NCI-H187 treated with DMSO at 0.1 percent for 48 hours (cell line): ENCODE measurements at regions not wholly inside any gene's neighbourhood (a gene's known extent, or its start where the extent isn't known, plus 50 kb on each side); places are given as distances from the start of the nearest gene placed in this dataset.

ENCODE experiments used
- DNase-seq: peaks from one replicate; lab custom pipeline; 2025; lab: John Stamatoyannopoulos, UW

DNA sequence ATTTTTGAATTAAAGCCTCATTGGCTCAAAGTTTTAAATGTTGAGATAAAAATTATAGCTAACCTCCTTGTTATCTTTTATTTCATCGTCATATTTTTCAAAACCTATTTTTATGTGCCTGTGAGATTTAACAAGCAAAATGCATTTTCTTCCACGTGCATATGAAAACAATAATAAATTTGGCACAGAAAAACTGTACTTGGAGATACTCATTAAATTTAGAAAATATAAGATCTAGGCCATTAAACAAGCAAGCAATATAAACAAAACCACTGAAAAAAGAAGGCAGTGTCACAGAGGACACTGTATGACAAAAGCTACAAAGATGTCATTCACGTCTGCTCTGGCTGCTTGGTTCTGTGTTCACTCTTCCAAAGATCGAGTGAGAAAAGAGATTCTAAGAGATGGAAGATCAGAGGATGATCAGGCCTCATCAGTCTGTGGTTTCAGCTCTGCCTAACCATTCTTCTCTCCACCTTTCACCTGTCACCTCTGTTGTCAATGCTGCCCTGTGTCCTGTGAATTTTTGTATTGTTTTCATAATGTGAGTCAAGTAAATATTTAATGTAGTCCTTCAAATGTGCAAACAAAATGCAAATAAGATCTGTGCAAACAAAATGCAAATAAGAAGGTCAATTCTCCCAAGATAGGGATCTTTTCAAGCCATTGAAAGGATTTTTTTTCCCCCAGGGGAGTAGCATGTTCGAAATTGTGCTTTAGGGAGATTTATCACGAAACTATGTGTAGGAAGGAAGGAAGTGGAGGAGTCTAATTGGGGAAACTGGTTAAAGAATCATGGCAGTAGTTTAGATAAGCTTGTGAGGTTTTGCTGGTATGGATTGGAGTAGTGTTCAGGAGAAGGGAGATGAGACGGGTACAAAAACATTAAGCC, 138.7 kb upstream of the RBMS1 start:
- no peak for DNase-seq

DNA sequence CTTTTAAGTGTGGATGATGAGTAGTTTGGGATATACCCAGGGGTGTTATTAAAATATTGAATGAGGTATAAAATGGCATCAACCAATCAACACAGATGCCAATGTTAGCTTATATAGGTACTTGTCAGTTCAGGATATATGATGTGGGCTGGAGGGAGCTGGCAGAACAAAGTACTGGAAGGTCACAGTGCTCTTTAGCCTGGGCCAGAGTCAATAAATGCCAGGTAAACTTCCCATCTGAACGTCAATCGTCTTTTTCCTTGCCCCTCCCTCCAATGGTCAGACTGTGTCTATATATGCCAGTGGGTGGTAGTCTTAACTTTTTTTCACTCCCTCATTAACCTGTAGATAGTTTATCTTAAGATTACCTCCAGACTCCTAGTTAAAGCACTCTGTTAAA, 140.8 kb upstream of the RBMS1 start:
- DNase-seq, result no peak

DNA sequence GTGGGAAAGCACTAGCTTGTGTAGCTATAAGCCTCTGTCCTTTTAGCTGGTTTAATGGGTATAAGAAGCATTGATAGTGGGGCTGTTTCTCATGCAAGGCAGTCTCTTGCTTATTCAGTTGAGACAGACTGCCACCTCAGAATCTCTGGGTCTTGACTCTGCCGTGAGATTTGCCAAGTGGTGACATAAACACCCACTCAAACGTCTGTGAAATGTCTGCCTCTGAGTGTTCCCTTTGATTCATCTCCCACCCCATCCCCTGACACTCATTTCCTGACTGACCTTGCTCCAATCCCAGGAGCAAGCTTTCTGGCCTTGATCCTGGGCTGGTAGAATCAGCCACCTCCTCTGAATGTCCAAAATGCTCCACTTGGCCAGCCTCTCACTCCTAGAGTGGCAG, 141.9 kb upstream of the RBMS1 start:
- DNase-seq, result no peak

DNA sequence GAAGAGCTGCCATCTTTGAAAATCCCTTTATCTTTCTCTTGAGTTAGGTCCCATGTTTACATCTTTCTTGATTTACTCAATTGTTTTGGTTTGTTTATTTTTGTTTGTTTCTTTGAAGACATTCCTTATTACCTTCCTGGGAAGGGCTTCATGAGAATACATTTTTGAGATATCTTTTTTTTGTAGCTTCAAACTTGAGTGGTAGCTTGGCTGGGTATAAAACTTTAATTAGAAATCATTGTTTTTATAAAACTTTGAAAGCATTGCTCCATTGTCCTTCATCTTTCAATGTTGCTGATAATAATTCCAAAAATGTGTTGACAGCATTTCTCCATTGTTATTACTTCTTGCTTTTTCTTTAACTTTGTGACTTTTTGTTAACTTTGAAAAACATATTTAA, 145.9 kb upstream of the RBMS1 start:
- no peak for DNase-seq

DNA sequence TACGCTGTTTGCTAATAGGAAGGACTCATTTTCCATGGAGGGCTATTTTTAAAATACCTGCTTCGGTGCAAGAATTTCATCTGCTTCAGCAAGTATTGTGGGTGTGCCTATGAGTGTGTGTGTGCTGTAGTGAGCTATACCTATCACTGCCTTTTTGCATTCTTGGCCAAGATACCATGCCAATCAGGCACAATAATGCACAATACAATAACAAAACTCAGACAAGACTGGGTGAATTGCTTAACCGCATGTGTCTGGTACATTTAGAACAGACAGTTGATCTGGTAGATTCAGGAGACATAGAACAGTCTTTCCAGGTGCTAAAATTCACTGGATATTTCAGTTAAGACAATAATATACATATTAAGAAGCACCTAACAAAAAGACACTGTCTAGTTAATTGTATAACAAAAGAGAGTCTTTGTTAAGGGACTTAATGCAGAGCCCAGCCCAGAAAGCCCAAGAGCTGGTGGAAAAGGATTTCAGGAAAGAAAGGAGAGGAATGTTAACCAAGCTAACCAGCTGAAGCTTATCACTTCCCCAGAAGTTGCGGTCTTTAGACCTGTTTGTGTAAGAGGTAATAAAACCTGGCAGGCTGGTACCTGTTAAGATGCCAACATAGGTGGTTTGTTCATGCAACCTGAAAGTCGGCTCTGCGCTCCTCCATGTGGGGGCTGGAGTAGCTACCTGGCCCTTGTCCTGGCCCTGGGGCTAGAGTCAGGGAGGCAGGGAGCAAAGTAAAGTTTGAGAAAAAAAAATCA, 153.3 kb upstream of the RBMS1 start:
- no peak for DNase-seq

DNA sequence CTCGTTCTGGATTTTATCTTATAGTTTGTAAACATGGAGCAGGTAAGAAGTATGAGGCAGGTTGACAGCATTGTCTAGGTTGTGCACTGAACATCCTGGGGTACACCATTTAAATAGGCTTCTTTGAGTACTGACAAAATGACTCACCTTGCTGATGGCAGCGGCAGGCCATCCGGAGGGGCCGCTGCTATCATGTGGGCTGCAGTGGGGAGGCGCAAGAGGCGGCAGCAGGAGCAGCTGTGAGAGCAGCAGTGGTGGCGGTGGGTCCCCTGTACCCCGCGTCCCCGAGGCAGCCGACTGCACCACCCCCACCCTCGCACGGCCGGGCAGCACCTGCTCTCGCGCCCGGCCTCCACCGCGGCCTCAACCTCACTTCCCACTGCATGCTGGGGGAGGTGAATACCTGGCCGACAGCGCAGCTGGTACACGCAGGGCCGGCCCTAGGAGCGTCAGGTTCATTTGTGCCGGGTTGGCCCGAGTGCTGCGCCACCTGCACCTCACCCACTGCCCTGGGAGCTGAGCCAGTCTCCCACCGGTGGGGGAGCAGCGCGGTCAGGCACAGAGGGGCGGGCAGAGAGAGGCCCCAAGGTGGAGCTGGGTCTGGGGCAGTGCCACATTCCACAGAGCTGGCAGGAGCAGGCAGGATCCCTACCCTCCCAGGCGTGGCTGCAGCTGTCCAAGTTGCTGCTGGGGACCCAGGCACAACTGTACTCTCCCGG, 154.5 kb upstream of the RBMS1 start:
- no peak for DNase-seq

DNA sequence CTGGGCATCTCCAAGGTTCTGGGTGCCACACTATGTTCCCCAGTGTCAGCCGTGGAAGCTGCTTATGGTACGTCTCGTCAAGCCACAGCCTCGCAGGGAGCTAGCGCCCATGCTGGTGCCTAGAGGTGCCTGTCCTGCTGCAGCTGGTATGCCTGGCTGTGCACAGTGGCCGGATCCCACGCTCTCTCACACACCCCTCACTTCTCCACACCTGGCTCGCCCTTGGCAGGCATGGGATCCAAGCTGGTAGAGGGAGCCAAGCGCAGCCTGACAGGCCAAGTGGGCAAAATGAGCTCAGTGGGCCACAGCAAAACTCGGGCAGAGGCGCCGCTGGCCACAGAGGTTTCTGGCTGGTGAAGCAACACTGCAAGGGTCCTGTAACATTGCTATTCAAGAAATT, 156.1 kb upstream of the RBMS1 start:
- DNase-seq, result no peak

DNA sequence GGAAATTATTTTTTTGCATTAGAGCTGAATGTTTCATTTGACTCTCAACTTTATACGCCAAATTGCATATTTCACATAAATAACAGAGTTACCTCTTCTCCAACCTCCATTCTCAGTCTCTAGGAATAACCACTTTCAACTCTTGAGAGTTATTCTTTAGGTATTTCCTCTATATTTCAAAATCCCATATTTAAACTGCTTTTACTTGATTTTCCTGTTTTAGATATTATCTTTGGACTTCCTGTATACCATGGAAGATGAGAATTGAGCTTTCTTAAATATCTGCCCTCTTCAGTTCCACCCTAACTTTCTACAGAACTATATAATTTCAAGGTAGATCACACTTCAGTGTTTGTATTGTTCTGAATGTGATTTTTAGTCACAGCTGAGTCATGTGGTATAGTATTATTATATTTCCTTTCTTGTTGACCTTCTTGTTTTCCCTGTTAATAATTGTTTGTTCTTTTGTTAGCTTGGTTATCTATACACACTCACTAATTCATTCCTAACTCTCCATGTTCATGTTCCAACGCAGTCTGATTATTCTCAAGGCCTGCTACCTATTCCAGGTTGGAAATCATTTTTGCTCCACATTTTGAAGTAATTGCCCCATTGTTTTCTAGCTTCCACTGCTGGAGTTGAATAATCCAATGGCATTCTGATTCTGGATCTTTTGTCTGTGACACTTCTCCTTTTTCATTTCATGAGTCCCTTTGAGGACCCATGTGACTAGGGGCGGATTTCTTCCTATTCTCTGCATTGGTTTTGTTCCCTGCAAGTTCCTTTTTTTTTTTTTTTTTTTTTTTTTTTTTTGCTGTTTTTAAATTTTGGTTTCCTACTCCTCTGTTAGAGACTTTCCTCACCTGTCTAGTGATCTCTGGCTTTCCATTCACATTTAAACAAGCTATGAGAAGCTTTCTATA, 156.8 kb upstream of the RBMS1 start:
- no peak for DNase-seq

DNA sequence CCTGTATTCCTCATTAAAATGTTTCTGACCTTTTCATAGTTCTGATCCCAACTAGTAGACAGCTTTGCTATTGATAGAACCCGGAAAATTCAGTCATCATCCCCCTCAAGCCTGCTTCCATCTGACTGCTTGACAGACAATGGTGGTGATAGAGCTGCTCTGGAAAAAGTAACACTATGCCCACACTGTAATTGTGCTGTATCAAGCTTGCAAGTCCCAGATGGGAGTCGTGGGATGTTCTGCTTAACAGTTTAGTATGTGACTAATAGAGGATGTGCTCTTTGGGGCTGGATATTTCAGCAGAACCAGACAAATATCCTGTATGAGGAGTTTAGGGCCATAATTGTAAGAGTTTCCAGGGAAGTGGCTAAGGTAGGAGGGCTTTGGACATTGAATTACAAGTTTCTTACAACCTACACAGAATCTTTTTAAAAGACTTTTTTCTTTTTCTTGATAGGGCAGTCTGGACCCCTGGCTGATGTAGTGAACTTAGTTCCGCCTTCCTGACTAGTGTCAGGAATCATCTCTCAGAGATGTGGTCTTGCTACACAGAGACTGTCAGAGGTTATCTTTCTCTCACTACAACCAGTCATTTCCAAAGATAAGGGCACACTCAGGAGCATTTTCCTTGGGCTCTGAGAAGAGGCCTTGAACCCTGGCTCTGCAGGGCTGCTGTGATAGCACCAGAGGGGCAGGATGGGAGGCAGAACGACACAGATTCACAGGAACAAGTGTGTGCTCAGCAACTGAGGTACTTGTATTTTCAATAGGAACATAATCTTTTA, 158.0 kb upstream of the RBMS1 start:
- no peak for DNase-seq

DNA sequence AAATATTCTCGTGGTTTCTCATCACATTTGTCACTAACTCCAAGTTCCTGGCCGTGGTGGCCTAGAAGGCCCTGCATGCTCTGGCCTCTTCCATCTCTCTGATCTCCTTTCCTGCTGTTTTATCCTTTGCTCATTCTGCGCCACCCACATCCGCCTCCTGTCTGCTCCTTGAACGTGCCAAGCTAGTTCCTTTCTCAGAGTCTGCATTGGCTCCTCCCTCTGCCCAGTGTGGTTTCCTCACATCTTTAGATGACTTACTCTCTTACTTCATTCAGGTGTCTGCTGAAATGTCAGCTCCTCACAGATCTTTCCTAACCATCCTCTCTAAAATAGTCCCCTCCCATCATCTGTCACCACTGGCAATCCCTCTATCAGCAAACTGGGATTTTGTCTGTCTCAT, 158.6 kb upstream of the RBMS1 start:
- DNase-seq, result no peak

DNA sequence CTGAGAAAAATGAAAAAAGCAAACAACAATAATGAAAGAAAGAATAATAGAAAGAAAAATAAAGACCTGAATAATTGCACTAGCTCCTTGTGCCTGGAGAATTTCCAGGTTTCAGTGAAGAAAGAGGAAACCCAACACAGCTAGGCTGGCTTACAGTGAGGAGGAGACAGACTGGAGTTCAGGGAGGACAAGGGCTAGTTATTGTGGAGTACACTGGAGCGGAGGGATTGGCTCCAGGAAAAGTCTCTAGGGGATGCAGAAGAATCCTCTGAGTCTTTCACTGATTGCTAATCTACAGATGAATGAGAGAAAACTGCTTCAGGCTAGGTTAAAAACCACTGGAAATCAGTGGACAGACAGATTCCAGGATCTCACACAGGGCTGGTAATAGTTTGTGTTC, 163.6 kb upstream of the RBMS1 start:
- DNase-seq, result no peak

DNA sequence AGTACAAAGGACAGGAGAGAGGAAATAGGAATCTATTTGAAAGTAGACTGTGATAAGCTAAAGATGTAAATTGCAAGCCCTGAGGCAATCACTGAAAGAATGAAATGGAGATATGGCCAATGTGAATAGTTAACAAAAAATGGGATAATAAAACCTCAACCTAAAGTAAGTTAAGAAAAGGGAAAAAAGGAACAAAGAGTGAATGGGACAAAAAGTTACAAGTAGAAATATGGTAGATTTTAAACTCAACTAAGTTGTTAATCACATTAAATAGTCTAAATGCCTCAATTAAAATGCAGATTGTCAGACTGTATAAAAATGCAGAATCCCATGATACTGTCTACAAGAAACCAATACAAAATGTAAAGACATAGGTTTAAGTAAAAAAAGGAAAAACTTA, 165.2 kb upstream of the RBMS1 start:
- no peak for DNase-seq

DNA sequence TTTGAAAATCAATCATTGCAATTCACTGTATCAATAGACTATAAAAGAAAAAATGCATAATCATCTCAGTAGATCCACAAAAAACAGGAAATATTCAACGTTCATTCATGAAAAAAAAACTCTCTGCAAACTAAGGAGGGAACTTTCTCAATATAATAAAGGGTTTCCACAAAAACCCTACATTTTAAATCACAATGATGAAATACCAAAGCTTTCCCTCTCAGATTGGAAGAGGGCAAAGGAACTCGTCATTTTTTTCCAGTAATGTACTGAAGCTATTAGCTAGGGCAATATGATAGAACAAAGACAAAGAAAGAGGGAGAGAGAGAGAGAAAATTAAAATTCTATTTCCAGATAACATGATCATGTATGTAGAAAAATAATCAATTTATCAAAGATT, 167.1 kb upstream of the RBMS1 start:
- DNase-seq, result no peak

DNA sequence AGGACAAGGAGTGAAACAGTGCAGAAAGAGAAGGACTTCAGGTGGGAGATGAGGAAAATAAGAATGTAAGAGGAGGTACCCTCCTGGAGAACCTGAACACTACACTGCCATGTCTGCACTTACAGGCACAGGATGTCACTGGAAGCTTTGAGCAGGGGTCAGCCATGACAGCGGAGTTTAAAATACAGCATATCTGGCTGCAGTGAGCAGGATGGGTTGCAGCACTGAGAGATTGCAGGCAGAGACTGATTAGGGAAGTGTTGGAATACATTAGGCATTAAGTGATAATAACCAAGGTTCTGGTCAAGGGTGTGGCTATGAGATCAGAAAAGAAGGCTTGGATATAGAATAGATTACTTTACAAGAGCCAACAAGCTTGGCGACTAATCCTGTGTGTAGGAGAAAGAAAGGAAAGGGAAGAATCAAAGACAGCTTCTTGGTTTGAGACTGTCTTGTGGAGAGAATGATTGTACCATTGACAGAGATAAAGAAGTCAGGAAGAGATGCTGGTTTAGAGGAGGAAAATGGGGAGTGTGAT, 171.1 kb upstream of the RBMS1 start:
- no peak for DNase-seq

DNA sequence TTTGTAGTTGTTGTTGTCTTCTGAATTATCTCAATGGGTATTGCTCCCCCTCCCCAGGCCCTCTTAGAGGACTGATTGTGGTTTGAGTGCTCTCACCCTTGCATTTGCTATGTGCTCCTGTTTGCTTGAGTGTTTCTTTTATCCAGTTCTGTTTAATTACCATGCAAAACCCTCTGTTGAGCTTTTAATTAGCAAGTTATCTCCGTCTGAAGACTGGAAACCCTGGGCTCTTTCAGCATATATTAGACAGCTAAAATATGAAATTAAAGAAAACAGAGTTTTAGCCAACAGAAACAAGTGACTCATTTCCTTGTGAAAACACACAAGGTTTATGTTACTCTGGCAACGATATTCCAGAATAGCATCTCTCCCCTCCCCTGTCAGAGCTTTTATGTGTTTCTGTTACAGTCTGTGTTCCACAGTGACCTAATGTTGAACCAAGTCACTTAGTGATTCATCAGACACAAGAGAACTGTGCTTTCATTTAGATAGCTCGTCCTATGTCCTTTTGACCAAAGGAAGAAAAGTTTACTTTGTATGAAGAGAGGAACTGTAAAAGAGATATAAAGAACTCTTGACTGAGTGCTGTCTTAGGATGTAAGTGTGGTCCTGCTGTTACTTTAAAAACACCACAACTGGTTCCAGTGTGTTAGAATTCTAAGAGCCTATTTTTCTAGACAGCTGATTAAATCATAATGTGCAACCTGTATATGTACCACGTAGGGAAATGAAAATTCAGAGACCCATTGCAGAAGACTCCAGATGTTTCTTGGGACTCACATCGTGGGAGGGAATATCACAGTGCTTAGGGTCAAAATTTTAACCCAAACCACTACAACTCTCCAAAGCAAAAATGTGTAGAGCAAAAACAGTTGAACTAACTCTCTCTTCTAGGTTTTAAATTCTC, 172.8 kb upstream of the RBMS1 start:
- peak; percentile 11 for DNase-seq

DNA sequence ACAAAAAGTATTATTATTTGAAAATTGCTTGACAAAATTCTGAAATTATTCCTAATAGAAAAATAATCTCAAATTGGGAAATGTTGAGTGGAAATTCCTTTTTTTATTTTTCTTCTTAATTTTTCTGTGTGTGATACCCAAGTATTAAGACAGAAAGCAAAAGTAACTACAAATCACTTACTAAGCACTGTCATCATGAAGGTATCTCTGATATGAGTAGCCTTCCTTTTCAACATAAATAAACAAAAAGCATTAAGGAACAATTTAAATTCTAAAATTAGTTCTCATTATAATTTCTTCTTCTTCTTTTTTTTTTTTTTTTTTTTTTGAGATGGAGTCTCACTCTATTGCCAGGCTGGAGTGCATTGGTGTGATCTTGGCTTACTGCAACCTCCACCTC, 174.2 kb upstream of the RBMS1 start:
- DNase-seq, result no peak

DNA sequence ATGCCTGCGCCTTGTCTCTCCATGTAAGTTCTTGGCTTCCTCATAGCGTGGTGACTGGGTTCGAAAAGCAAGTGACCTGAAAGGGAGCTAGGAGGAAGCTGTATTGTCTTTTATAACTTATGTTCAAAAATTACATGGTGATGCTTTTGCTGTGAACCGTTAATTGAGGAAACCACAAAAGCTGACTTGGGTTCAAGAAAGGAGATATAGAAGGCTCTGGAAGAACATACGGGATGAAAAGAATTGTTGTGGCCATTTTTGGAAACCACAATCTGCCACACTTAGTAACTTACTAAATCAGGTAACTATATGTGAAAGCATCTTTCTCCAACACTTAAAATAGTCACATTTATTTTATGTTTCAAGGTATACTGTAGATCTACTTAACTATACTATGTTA, 177.0 kb upstream of the RBMS1 start:
- DNase-seq, result no peak

DNA sequence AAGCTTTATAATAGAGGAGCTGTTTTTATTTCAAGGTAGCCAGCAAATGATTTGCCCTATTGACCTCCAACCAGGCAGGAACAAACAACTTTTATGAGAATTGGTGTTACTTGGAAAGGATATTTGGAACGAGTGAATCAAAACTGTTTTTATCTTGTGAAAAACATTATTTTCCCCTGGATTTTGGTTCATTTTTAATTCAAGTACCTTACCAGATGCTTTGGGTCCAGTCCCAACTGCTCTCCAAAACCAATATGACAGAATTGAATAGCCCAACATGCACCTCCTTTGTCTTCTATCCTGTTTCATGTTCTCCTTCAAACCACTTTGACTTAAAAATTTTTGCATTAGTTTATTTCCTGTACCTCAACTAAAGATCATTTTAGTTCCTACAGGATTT, 178.6 kb upstream of the RBMS1 start:
- no peak for DNase-seq

DNA sequence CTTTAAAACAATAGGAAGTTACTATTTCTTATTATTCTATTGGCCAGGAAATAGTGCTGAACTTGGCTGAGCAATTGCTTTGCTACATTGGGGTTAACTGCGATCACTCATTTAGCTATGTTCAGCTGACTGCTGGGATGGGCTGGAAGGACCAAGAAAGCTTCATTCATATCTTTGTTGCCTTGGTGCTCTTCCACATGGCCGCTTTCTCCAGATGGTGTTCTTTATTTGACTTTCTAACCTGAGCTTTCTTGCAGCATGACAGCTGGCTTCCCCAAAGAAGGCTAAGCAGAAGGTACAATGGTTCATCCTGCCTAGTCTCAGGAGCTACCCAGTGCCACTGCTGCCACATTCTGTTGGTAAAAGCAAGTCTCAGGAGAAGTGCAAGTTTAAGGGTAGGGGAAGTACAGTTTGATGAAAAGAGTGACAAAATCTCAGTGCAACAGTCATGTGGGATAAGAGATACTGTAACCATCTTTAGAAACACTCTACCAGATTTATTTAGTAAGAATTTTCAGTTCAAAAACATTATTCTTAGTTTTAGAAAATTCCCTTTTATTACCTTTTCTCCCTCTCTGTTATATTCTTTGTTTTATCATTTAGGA, 180.6 kb upstream of the RBMS1 start:
- no peak for DNase-seq
